DOHH2 (cell line): ENCODE measurements at regions not wholly inside any gene's neighbourhood (a gene's known extent, or its start where the extent isn't known, plus 50 kb on each side); places are given as distances from the start of the nearest gene placed in this dataset.

Experiments
- H3F3A ChIP-seq: fragments of 200-600 bp; sonication (generic), shearing (Covaris generic); 2 replicates; pipeline ENCODE4 v1.6.0; 2016; ENCODE audit warnings: antibody characterized with exemption, mild to moderate bottlenecking; ENCODE audit not compliant: control insufficient read depth, insufficient read depth
- H3K27ac ChIP-seq: fragments of 200-600 bp; sonication (generic); 2 replicates; pipeline ENCODE4 v1.5.1; 2014; ENCODE audit warnings: low read depth, mild to moderate bottlenecking, low read length, moderate library complexity
- H3K27me3 ChIP-seq: fragments of 200-600 bp; sonication (generic); 2 replicates; pipeline ENCODE4 v1.6.1; 2014; ENCODE audit warnings: mild to moderate bottlenecking, low read length, mixed read lengths; ENCODE audit not compliant: control insufficient read depth
- H3K36me3 ChIP-seq: fragments of 200-600 bp; sonication (generic); 2 replicates; pipeline ENCODE4 v1.6.1; 2014; ENCODE audit warnings: mild to moderate bottlenecking, low read length, moderate library complexity, mixed read lengths; ENCODE audit not compliant: control insufficient read depth
- H3K4me1 ChIP-seq: fragments of 200-600 bp; sonication (generic); 2 replicates; pipeline ENCODE4 v1.6.1; 2014; ENCODE audit warnings: mild to moderate bottlenecking, low read length, mixed read lengths; ENCODE audit not compliant: control insufficient read depth
- H3K4me2 ChIP-seq: fragments of 200-600 bp; sonication (generic); 2 replicates; pipeline ENCODE4 v1.6.0; 2014; ENCODE audit warnings: mild to moderate bottlenecking, low read length, moderate library complexity
- H3K4me3 ChIP-seq: fragments of 200-600 bp; sonication (generic); 2 replicates; pipeline ENCODE4 v1.5.1; 2014; ENCODE audit warnings: mild to moderate bottlenecking, low read length, mixed read lengths
- H3K79me2 ChIP-seq: fragments of 200-600 bp; sonication (generic); 2 replicates; pipeline ENCODE4 v1.6.1; 2014; ENCODE audit warnings: mild to moderate bottlenecking, low read length, mixed read lengths; ENCODE audit not compliant: control insufficient read depth
- H3K9me2 ChIP-seq: fragments of 200-600 bp; sonication (generic); replicated peaks from 2 replicates; pipeline ENCODE4 v1.6.1; 2014; ENCODE audit warnings: mild to moderate bottlenecking, low read length, mixed read lengths; ENCODE audit not compliant: control insufficient read depth
- H3K9me3 ChIP-seq: fragments of 200-600 bp; sonication (generic); 2 replicates; pipeline ENCODE4 v1.6.1; 2014; ENCODE audit warnings: antibody characterized with exemption, low read length, mixed read lengths; ENCODE audit not compliant: control insufficient read depth, insufficient read depth
- H4K20me1 ChIP-seq: fragments of 200-600 bp; sonication (generic); 2 replicates; pipeline ENCODE4 v1.6.0; 2014; ENCODE audit warnings: low read depth, mild to moderate bottlenecking, antibody characterized with exemption, low read length, moderate library complexity; ENCODE audit not compliant: control insufficient read depth, insufficient read depth
- CTCF ChIP-seq: fragments of 200-600 bp; sonication (generic); IDR thresholded peaks from one replicate; pipeline ENCODE4 v1.5.1; 2014; ENCODE audit warnings: antibody characterized with exemption, mild to moderate bottlenecking, low read depth, low read length; ENCODE audit not compliant: poor library complexity, severe bottlenecking
- EZH2phosphoT487 ChIP-seq: fragments of 200-600 bp; sonication (generic); IDR thresholded peaks from 2 replicates; pipeline ENCODE4 v1.6.1; 2017; ENCODE audit warnings: borderline replicate concordance, mild to moderate bottlenecking, antibody characterized with exemption, low read length, moderate library complexity, mixed read lengths

DNA sequence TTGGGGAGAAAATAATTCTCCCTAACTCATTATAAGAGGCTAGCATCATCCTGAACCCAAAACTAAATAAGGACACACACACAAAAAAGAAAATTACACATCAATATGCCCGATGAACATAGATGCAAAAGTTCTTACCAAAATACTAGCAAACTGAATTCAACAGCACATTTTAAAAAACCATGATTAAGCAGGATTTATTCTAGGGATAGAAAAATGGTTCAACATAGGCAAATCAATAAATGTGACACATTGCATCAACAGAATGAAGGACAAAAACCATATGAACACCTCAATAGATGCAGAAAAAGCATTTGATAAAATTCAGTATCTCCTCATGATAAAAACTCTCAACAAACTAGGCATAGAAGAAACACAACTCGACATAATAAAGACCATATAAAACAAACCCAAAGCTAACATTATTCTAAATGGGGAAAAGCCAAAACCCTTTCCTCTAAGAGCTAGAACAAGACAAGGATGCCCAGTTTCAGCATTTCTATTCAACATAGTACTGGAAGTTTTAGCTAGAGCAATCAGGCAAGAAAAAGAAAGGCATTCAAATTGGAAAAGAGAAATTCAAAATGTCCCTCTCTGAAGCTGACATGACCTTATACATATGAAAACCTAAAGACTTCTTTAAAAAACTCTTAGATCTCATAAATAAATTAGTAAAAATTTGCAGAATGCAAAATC lies 200.9 kb downstream of the NKX6-1 start:
- TF ChIP-seq CTCF: no peak
- no peak for TF ChIP-seq EZH2phosphoT487
- H4K20me1 ChIP-seq: no peaks in the 10 kb centered on the region
- no peaks in the 10 kb centered on the region for H3K27me3 ChIP-seq
- H3K4me1 ChIP-seq: no peaks in the 10 kb centered on the region
- H3F3A ChIP-seq: no peaks in the 10 kb centered on the region
- no peaks in the 10 kb centered on the region for H3K9me3 ChIP-seq
- no peaks in the 10 kb centered on the region for H3K9me2 ChIP-seq
- no peaks in the 10 kb centered on the region for H3K79me2 ChIP-seq
- H3K27ac ChIP-seq: no peak overlapping the region
- H3K4me3 ChIP-seq: no peak overlapping the region
- no peak overlapping the region for H3K4me2 ChIP-seq
- no peaks in the 10 kb centered on the region for H3K36me3 ChIP-seq

- Histone ChIP-seq H3K36me3 (no peaks in the 10 kb centered on the region), H3K4me1 (no peaks in the 10 kb centered on the region), H3K27me3 (no peaks in the 10 kb centered on the region), H3K4me2 (no peak overlapping the region), H3K4me3 (no peak overlapping the region), H3K79me2 (no peaks in the 10 kb centered on the region), H3K9me3 (no peaks in the 10 kb centered on the region), H3K9me2 (no peaks in the 10 kb centered on the region), H4K20me1 (no peaks in the 10 kb centered on the region), H3F3A (no peaks in the 10 kb centered on the region), H3K27ac (no peak overlapping the region)
- TF ChIP-seq EZH2phosphoT487 (no peak), CTCF (no peak)
Measured at GRCh38 chr4:84291969-84292368, 207.1 kb downstream of the NKX6-1 start.

GRCh38 chr4:84286048-84286447 lies 213.0 kb downstream of the NKX6-1 start:
- Histone ChIP-seq H3K27ac (no peak overlapping the region), H3K27me3 (no peaks in the 10 kb centered on the region), H4K20me1 (no peaks in the 10 kb centered on the region), H3K79me2 (no peaks in the 10 kb centered on the region), H3K4me1 (no peaks in the 10 kb centered on the region), H3K4me2 (no peak overlapping the region), H3K9me2 (no peaks in the 10 kb centered on the region), H3K36me3 (no peaks in the 10 kb centered on the region), H3K4me3 (no peak overlapping the region), H3F3A (no peaks in the 10 kb centered on the region), H3K9me3 (no peaks in the 10 kb centered on the region)
- TF ChIP-seq CTCF: no peak
- no peak for TF ChIP-seq EZH2phosphoT487
